GM12878 (cell line): ENCODE measurements at regions not wholly inside any gene's neighbourhood (a gene's known extent, or its start where the extent isn't known, plus 50 kb on each side); places are given as distances from the start of the nearest gene placed in this dataset.

ENCODE experiments used
- ATAC-seq: fragments of 200-7000 bp; cut with Tn5 transposase; 3 replicates; pipeline ENCODE4 v1.9.1; 2020; ENCODE audit warnings: mild to moderate bottlenecking, moderate library complexity
- BruUV-seq: library from RNA; stranded (reverse); fragments of 400-500 nt; replicated peaks from 2 replicates; lab custom pipeline; 2021; lab: Mats Ljungman, UMichigan
- CTCF ChIA-PET: fragments of 300-600 bp; sonication (Branson Sonifier 250); formaldehyde crosslinking; extraction: SDS; loops from one replicate; lab custom pipeline; 2021; ENCODE audit warnings: inconsistent platforms; lab: Yijun Ruan, JAX
- POLR2A ChIA-PET: fragments of 350-600 bp; formaldehyde crosslinking; extraction: SDS; loops from one replicate; lab custom pipeline; 2021; ENCODE audit warnings: inconsistent platforms; lab: Charles Lee
- RAD21 ChIA-PET: fragments of 300-600 bp; sonication (Branson Sonifier 250); formaldehyde crosslinking; loops from one replicate; lab custom pipeline; 2023; ENCODE audit warnings: antibody characterized with exemption; ENCODE audit not compliant: unreplicated experiment; lab: Charles Lee
- SMC1A ChIA-PET: fragments of 300-600 bp; sonication (Branson Sonifier 250); formaldehyde crosslinking; loops from one replicate; lab custom pipeline; 2023; ENCODE audit not compliant: unreplicated experiment, uncharacterized antibody; lab: Charles Lee
- DNase-seq: peaks from one replicate; pipeline ENCODE4 v3.0.0-alpha.2; 2011; ENCODE audit warnings: low read depth, low spot score
- FAIRE-seq: peaks from 3 replicates; lab custom pipeline; 2011; peaks lifted over from hg19 to GRCh38; lab: Jason Lieb, UNC
- H2AFZ ChIP-seq: 2 replicates; pipeline ENCODE4 v1.6.0; 2011; ENCODE audit warnings: low read depth, low read length, control low read depth; ENCODE audit not compliant: control insufficient read depth
- H3K27ac ChIP-seq: 2 replicates; pipeline ENCODE4 v1.5.1; 2011; ENCODE audit warnings: control low read depth; ENCODE audit not compliant: control insufficient read depth, insufficient read depth
- H3K27me3 ChIP-seq, 2 experiments: replicated peaks in 1 of 2; 2 replicates each; pipeline versions ENCODE4 v1.6.0 to v1.6.1; 2011; ENCODE audit warnings: low read length in 1 of 2; ENCODE audit not compliant: control insufficient read depth in 2 of 2, insufficient read depth in 2 of 2
- H3K36me3 ChIP-seq, 2 experiments: 2 replicates each; pipeline ENCODE4 v1.5.1; 2011; ENCODE audit warnings: low read length in 1 of 2; ENCODE audit not compliant: control insufficient read depth in 2 of 2, insufficient read depth in 2 of 2
- H3K4me1 ChIP-seq: 2 replicates; pipeline ENCODE4 v1.6.1; 2011; ENCODE audit warnings: mild to moderate bottlenecking, low read length, moderate library complexity, mixed read lengths; ENCODE audit not compliant: control insufficient read depth, insufficient read depth
- H3K4me2 ChIP-seq: 2 replicates; pipeline ENCODE4 v1.6.0; 2011; ENCODE audit warnings: control low read depth; ENCODE audit not compliant: control insufficient read depth, insufficient read depth
- H3K4me3 ChIP-seq: fragments of 200-600 bp; sonication (generic); 2 replicates; pipeline ENCODE4 v1.5.1; 2016
- H3K79me2 ChIP-seq: 2 replicates; pipeline ENCODE4 v1.6.0; 2011; ENCODE audit warnings: low read length; ENCODE audit not compliant: control insufficient read depth, insufficient read depth
- H3K9ac ChIP-seq: 2 replicates; pipeline ENCODE4 v1.8.0; 2011; ENCODE audit warnings: low read length, control low read depth, mixed read lengths; ENCODE audit not compliant: control insufficient read depth, insufficient read depth
- H3K9me3 ChIP-seq: replicated peaks from 3 replicates; pipeline ENCODE4 v1.5.1; 2011; ENCODE audit warnings: mild to moderate bottlenecking, low read length; ENCODE audit not compliant: control insufficient read depth, insufficient read depth
- H4K20me1 ChIP-seq: 2 replicates; pipeline ENCODE4 v1.6.0; 2011; ENCODE audit not compliant: control insufficient read depth, insufficient read depth
- CHD2 ChIP-seq: IDR thresholded peaks from 2 replicates; pipeline ENCODE4 v1.6.1; 2011; ENCODE audit warnings: low read depth, low read length, improper control_type of control experiment, borderline replicate concordance
- CREM ChIP-seq: IDR thresholded peaks from 2 replicates; pipeline ENCODE4 v1.6.1; 2014; ENCODE audit warnings: antibody characterized with exemption, low read depth
- DPF2 ChIP-seq: fragments of 450-650 bp; IDR thresholded peaks from 2 replicates; pipeline ENCODE4 v1.6.1; 2017; ENCODE audit warnings: mild to moderate bottlenecking
- KLF5 ChIP-seq: fragments of 450-650 bp; IDR thresholded peaks from 2 replicates; pipeline ENCODE4 v1.6.1; 2014; ENCODE audit warnings: mild to moderate bottlenecking; ENCODE audit not compliant: partially characterized antibody
- MTA2 ChIP-seq: fragments of 450-650 bp; IDR thresholded peaks from 2 replicates; pipeline ENCODE4 v1.6.1; 2016; ENCODE audit warnings: low read depth, mild to moderate bottlenecking, moderate library complexity
- RUNX3 ChIP-seq: IDR thresholded peaks from 2 replicates; pipeline ENCODE4 v1.6.1; 2012; ENCODE audit warnings: low read length, inconsistent platforms
- SMC3 ChIP-seq: IDR thresholded peaks from 2 replicates; pipeline ENCODE4 v1.6.1; 2011; ENCODE audit warnings: low read length, improper control_type of control experiment, borderline replicate concordance
- ZSCAN29 ChIP-seq: fragments of 450-650 bp; IDR thresholded peaks from 2 replicates; pipeline ENCODE4 v1.6.1; 2017; ENCODE audit warnings: mild to moderate bottlenecking, moderate library complexity
- WGBS: methylation state at CpG from one replicate; pipeline ENCODE4 v1.1.6; 2016; ENCODE audit warnings: low lambda C conversion rate; ENCODE audit not compliant: insufficient replicate concordance, insufficient coverage; ENCODE audit errors: missing lambda C conversion rate; 5-methylcytosine and 5-hydroxymethylcytosine counted together
- in situ Hi-C: fragments of 300-500 bp; cut with MboI; formaldehyde crosslinking; loops from 9 replicates; pipeline ENCODE4 v1.14.3; 2018; ENCODE audit warnings: mixed read lengths
- intact Hi-C: fragments of 100-400 bp; cut with micrococcal nuclease; formaldehyde crosslinking; loops from one replicate; pipeline ENCODE4 v1.14.2; 2022; ENCODE audit not compliant: unreplicated experiment
- TF ChIP-seq, protein P1 (sequence below): IDR thresholded peaks from 2 replicates; pipeline ENCODE4 v1.6.1; 2012; ENCODE audit warnings: low read length, inconsistent platforms
- TF ChIP-seq, protein P2 (sequence below), 3 experiments: IDR thresholded peaks in 2 of 3; conservative IDR thresholded peaks in 1 of 3; 2 replicates each; pipeline ENCODE4 v1.5.1; 2011; ENCODE audit warnings: low read depth in 3 of 3, low read length in 3 of 3, mild to moderate bottlenecking in 3 of 3, control low read depth in 2 of 3, moderate library complexity in 2 of 3, inconsistent platforms in 1 of 3, mixed read lengths in 1 of 3; ENCODE audit not compliant: control insufficient read depth in 2 of 3, insufficient read depth in 1 of 3; ENCODE audit errors: extremely low read depth in 1 of 3
- TF ChIP-seq, protein P3 (sequence below): fragments of 450-650 bp; IDR thresholded peaks from 2 replicates; pipeline ENCODE4 v1.6.1; 2017; ENCODE audit warnings: antibody characterized with exemption, mild to moderate bottlenecking, moderate library complexity

DNA sequence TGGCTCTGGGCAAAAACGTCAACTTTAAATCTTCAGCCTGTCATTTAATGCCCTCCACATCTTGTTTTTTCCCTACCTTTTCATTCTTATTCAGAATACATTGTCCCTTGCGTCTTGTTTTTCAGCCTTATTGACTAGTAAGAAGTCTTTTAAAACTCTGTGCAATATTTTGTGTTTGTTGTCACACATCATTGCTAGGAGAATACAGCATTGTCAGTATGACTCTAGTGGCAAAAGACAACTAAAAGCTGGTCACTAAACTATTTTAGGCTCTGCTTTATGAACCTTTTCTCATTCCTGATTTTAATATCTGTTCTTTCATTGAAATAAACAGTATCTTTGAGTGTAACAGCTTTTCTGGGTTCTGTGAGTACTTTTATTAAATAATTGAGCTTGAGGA lies 447.8 kb upstream of the CCDC179 start:
- no peaks in the 10 kb centered on the region for H3K36me3 ChIP-seq
- H3K9ac ChIP-seq = no peak overlapping the region
- no peaks in the 10 kb centered on the region for H3K79me2 ChIP-seq
- no peak overlapping the region for H2AFZ ChIP-seq
- WGBS = 0% methylated on average over 2 of the region's 2 CpGs
- H3K9me3 ChIP-seq = no peaks in the 10 kb centered on the region
- RAD21 ChIA-PET = no interaction called here
- CTCF ChIA-PET = no interaction called here
- H3K27me3 ChIP-seq = no peaks in the 10 kb centered on the region
- no peaks in the 10 kb centered on the region for H3K4me1 ChIP-seq
- H3K4me2 ChIP-seq = no peak overlapping the region
- DNase-seq (no peak), FAIRE-seq (no peak), ATAC-seq (no peak)
- in situ Hi-C loops (no loop called here), intact Hi-C loops (no loop called here)
- SMC1A ChIA-PET = no interaction called here
- TF ChIP-seq SMC3 = no peak
- TF ChIP-seq KLF5 = no peak
- no peak for TF ChIP-seq ZSCAN29
- TF ChIP-seq MTA2 = no peak
- TF ChIP-seq, protein P1, sequence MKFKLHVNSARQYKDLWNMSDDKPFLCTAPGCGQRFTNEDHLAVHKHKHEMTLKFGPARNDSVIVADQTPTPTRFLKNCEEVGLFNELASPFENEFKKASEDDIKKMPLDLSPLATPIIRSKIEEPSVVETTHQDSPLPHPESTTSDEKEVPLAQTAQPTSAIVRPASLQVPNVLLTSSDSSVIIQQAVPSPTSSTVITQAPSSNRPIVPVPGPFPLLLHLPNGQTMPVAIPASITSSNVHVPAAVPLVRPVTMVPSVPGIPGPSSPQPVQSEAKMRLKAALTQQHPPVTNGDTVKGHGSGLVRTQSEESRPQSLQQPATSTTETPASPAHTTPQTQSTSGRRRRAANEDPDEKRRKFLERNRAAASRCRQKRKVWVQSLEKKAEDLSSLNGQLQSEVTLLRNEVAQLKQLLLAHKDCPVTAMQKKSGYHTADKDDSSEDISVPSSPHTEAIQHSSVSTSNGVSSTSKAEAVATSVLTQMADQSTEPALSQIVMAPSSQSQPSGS = no peak
- TF ChIP-seq, protein P2, sequence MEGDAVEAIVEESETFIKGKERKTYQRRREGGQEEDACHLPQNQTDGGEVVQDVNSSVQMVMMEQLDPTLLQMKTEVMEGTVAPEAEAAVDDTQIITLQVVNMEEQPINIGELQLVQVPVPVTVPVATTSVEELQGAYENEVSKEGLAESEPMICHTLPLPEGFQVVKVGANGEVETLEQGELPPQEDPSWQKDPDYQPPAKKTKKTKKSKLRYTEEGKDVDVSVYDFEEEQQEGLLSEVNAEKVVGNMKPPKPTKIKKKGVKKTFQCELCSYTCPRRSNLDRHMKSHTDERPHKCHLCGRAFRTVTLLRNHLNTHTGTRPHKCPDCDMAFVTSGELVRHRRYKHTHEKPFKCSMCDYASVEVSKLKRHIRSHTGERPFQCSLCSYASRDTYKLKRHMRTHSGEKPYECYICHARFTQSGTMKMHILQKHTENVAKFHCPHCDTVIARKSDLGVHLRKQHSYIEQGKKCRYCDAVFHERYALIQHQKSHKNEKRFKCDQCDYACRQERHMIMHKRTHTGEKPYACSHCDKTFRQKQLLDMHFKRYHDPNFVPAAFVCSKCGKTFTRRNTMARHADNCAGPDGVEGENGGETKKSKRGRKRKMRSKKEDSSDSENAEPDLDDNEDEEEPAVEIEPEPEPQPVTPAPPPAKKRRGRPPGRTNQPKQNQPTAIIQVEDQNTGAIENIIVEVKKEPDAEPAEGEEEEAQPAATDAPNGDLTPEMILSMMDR (IDR thresholded peaks at IDR 0.05 in 2 of 3, conservative IDR thresholded peaks at IDR 0.05 in 1 of 3; ENCODE audit: control insufficient read depth in 2 of 3, extremely low read depth in 1 of 3, insufficient read depth in 1 of 3, low read depth in 3 of 3, low read length in 3 of 3) = no peak
- TF ChIP-seq, protein P3, sequence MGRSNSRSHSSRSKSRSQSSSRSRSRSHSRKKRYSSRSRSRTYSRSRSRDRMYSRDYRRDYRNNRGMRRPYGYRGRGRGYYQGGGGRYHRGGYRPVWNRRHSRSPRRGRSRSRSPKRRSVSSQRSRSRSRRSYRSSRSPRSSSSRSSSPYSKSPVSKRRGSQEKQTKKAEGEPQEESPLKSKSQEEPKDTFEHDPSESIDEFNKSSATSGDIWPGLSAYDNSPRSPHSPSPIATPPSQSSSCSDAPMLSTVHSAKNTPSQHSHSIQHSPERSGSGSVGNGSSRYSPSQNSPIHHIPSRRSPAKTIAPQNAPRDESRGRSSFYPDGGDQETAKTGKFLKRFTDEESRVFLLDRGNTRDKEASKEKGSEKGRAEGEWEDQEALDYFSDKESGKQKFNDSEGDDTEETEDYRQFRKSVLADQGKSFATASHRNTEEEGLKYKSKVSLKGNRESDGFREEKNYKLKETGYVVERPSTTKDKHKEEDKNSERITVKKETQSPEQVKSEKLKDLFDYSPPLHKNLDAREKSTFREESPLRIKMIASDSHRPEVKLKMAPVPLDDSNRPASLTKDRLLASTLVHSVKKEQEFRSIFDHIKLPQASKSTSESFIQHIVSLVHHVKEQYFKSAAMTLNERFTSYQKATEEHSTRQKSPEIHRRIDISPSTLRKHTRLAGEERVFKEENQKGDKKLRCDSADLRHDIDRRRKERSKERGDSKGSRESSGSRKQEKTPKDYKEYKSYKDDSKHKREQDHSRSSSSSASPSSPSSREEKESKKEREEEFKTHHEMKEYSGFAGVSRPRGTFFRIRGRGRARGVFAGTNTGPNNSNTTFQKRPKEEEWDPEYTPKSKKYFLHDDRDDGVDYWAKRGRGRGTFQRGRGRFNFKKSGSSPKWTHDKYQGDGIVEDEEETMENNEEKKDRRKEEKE = no peak
- TF ChIP-seq RUNX3 = no peak
- no peak for TF ChIP-seq CHD2
- TF ChIP-seq CREM = no peak
- TF ChIP-seq DPF2 = no peak
- H4K20me1 ChIP-seq = no peaks in the 10 kb centered on the region
- no peak overlapping the region for H3K27ac ChIP-seq
- no TSS peak for BruUV-seq
- POLR2A ChIA-PET = interaction anchor here (0.6 kb wide), 1 partner anchor 473 kb away, joined by 6 read pairs; no protein-coding TSS in a partner anchor
- no peak overlapping the region for H3K4me3 ChIP-seq
